ENCODE measurements at regions not wholly inside any gene's neighbourhood (a gene's known extent, or its start where the extent isn't known, plus 50 kb on each side); places are given as distances from the start of the nearest gene placed in this dataset.

- TF ChIP-seq CTCF (IDR thresholded peaks at IDR 0.05): no peak
- TF ChIP-seq POLR2A (IDR thresholded peaks at IDR 0.05): no peak
Observed at GRCh38 chrX:16462912-16463311, 187.0 kb upstream of the S100G start.

Measured in body of pancreas (tissue), 4 donors.